KMS-11 (cell line): ENCODE measurements at regions not wholly inside any gene's neighbourhood (a gene's known extent, or its start where the extent isn't known, plus 50 kb on each side); places are given as distances from the start of the nearest gene placed in this dataset.
"Not testable (repeated sequence)": the region's sequence is repeated elsewhere in the genome, so short reads cannot be mapped to it uniquely, and the experiment has no call there.

Source experiments
- H2AFZ ChIP-seq: fragments of 200-600 bp; sonication (generic); 2 replicates; pipeline ENCODE4 v1.6.1; 2016; ENCODE audit warnings: antibody characterized with exemption, mixed run types, low read depth
- H3K27ac ChIP-seq: fragments of 200-600 bp; sonication (generic); 2 replicates; pipeline ENCODE4 v1.6.1; 2016; ENCODE audit warnings: mild to moderate bottlenecking, mixed run types
- H3K27me3 ChIP-seq: fragments of 200-600 bp; sonication (generic); 2 replicates; pipeline ENCODE4 v1.6.1; 2017; ENCODE audit warnings: mild to moderate bottlenecking, low read depth, mixed run types, moderate library complexity; ENCODE audit not compliant: insufficient read depth
- H3K36me3 ChIP-seq: fragments of 200-600 bp; sonication (generic); 2 replicates; pipeline ENCODE4 v1.6.1; 2017; ENCODE audit warnings: mild to moderate bottlenecking, mixed run types; ENCODE audit not compliant: insufficient read depth
- H3K4me1 ChIP-seq: fragments of 200-600 bp; sonication (generic); 2 replicates; pipeline ENCODE4 v1.6.1; 2016; ENCODE audit warnings: mild to moderate bottlenecking, low read depth, mixed run types; ENCODE audit not compliant: poor library complexity, severe bottlenecking
- H3K4me2 ChIP-seq: fragments of 200-600 bp; sonication (generic); 2 replicates; pipeline ENCODE4 v1.7.0; 2016; ENCODE audit warnings: mild to moderate bottlenecking, mixed run types
- H3K4me3 ChIP-seq: fragments of 200-600 bp; sonication (generic); IDR thresholded peaks from 2 replicates; pipeline ENCODE4 v1.6.1; 2017; ENCODE audit warnings: low read depth, low read length, mixed read lengths; ENCODE audit not compliant: insufficient read depth
- H3K79me2 ChIP-seq: fragments of 200-600 bp; sonication (generic); 2 replicates; pipeline ENCODE4 v1.6.1; 2016; ENCODE audit warnings: low read depth, mixed run types; ENCODE audit not compliant: insufficient read depth
- H3K9ac ChIP-seq: fragments of 200-600 bp; sonication (generic); 2 replicates; pipeline ENCODE4 v1.6.1; 2016; ENCODE audit warnings: mild to moderate bottlenecking, mixed run types
- H4K20me1 ChIP-seq: fragments of 200-600 bp; sonication (generic); 2 replicates; pipeline ENCODE4 v1.6.1; 2016; ENCODE audit warnings: mild to moderate bottlenecking, mixed run types; ENCODE audit not compliant: insufficient read depth
- CTCF ChIP-seq: fragments of 200-600 bp; sonication (generic); conservative IDR thresholded peaks from 2 replicates; pipeline ENCODE4 v1.6.1; 2017; ENCODE audit warnings: low read depth, mild to moderate bottlenecking, antibody characterized with exemption, low read length, moderate library complexity, mixed read lengths

GRCh38 chr3:174483254-174483653, 375.9 kb upstream of the NAALADL2 start:
- H3K4me2 ChIP-seq: no peak overlapping the region
- H3K4me3 ChIP-seq: no peak overlapping the region
- no peaks in the 10 kb centered on the region for H4K20me1 ChIP-seq
- H3K4me1 ChIP-seq: no peaks in the 10 kb centered on the region
- H3K27me3 ChIP-seq: no peaks in the 10 kb centered on the region
- H3K79me2 ChIP-seq: no peaks in the 10 kb centered on the region
- H3K27ac ChIP-seq: no peak overlapping the region
- no peak overlapping the region for H3K9ac ChIP-seq
- TF ChIP-seq CTCF: no peak
- H3K36me3 ChIP-seq: no peaks in the 10 kb centered on the region; the same call in 1 of the 2 replicates
- H2AFZ ChIP-seq: no peak overlapping the region

- not testable (repeated sequence) for H3K27ac ChIP-seq, H3K4me1 ChIP-seq, H2AFZ ChIP-seq, H3K79me2 ChIP-seq, H3K27me3 ChIP-seq, H3K4me3 ChIP-seq, H4K20me1 ChIP-seq, H3K4me2 ChIP-seq, H3K9ac ChIP-seq, H3K36me3 ChIP-seq
Observed at GRCh38 chr3:174483856-174484255, 375.3 kb upstream of the NAALADL2 start.

- Histone ChIP-seq H3K4me3 (no peak overlapping the region), H3K27me3 (no peaks in the 10 kb centered on the region), H3K4me2 (no peak overlapping the region), H3K79me2 (no peaks in the 10 kb centered on the region), H3K27ac (no peak overlapping the region), H3K4me1 (no peaks in the 10 kb centered on the region), H4K20me1 (no peaks in the 10 kb centered on the region), H3K36me3 (no peaks in the 10 kb centered on the region), H2AFZ (no peak overlapping the region), H3K9ac (no peak overlapping the region)
- no peak for TF ChIP-seq CTCF
Observed at GRCh38 chr3:174488527-174488926, 370.6 kb upstream of the NAALADL2 start.

- H3K79me2 ChIP-seq: no peaks in the 10 kb centered on the region
- H3K27me3 ChIP-seq: no peaks in the 10 kb centered on the region
- H3K27ac ChIP-seq: no peak overlapping the region
- H3K4me1 ChIP-seq: no peaks in the 10 kb centered on the region
- no peak overlapping the region for H3K4me3 ChIP-seq
- no peak for TF ChIP-seq CTCF
- H3K9ac ChIP-seq: no peak overlapping the region
- no peaks in the 10 kb centered on the region for H4K20me1 ChIP-seq
- H3K36me3 ChIP-seq: no peaks in the 10 kb centered on the region
- no peak overlapping the region for H2AFZ ChIP-seq
- H3K4me2 ChIP-seq: no peak overlapping the region
Observed at GRCh38 chr3:174495311-174495710, 363.8 kb upstream of the NAALADL2 start.

GRCh38 chr3:174495928-174496327, 363.2 kb upstream of the NAALADL2 start:
- no peaks in the 10 kb centered on the region for H3K79me2 ChIP-seq
- H3K27me3 ChIP-seq: no peaks in the 10 kb centered on the region
- no peaks in the 10 kb centered on the region for H3K4me1 ChIP-seq
- no peaks in the 10 kb centered on the region for H4K20me1 ChIP-seq
- no peak overlapping the region for H3K9ac ChIP-seq
- no peak for TF ChIP-seq CTCF
- H2AFZ ChIP-seq: no peak overlapping the region
- no peak overlapping the region for H3K4me3 ChIP-seq
- no peak overlapping the region for H3K27ac ChIP-seq
- no peaks in the 10 kb centered on the region for H3K36me3 ChIP-seq
- no peak overlapping the region for H3K4me2 ChIP-seq
